GM23338 (cell line): ENCODE measurements at regions not wholly inside any gene's neighbourhood (a gene's known extent, or its start where the extent isn't known, plus 50 kb on each side); places are given as distances from the start of the nearest gene placed in this dataset.

Experiments used
- ATAC-seq: fragments of 200-7000 bp; cut with Tn5 transposase; 3 replicates; pipeline ENCODE4 v1.9.1; 2020
- DNase-seq: peaks from one replicate; pipeline ENCODE4 v3.0.0-alpha.2; 2015; ENCODE audit warnings: low spot score
- H2AFZ ChIP-seq: fragments of 200-600 bp; sonication (generic); 2 replicates; pipeline ENCODE4 v1.8.0; 2016; ENCODE audit warnings: antibody characterized with exemption, mild to moderate bottlenecking, moderate library complexity
- H3F3A ChIP-seq: fragments of 200-600 bp; sonication (generic); replicated peaks from 2 replicates; pipeline ENCODE4 v1.8.0; 2017; ENCODE audit warnings: antibody characterized with exemption, mixed run types, low read depth
- H3K27ac ChIP-seq: fragments of 200-600 bp; sonication (generic); 2 replicates; pipeline ENCODE4 v1.6.1; 2016; ENCODE audit warnings: low read depth
- H3K27me3 ChIP-seq: fragments of 200-600 bp; sonication (generic); 2 replicates; pipeline ENCODE4 v1.8.0; 2016; ENCODE audit warnings: mild to moderate bottlenecking, mixed run types, moderate library complexity; ENCODE audit not compliant: insufficient read depth
- H3K36me3 ChIP-seq: fragments of 200-600 bp; sonication (generic); 2 replicates; pipeline ENCODE4 v1.8.0; 2016; ENCODE audit warnings: mild to moderate bottlenecking; ENCODE audit not compliant: insufficient read depth
- H3K4me1 ChIP-seq: fragments of 200-600 bp; sonication (generic); 2 replicates; pipeline ENCODE4 v1.8.0; 2016; ENCODE audit warnings: mild to moderate bottlenecking, moderate library complexity; ENCODE audit not compliant: insufficient read depth
- H3K4me2 ChIP-seq: fragments of 200-600 bp; sonication (generic); 2 replicates; pipeline ENCODE4 v1.7.1; 2017; ENCODE audit warnings: mixed run types
- H3K4me3 ChIP-seq: fragments of 200-600 bp; sonication (generic); 2 replicates; pipeline ENCODE4 v1.6.1; 2016; ENCODE audit warnings: mixed run types
- H3K79me2 ChIP-seq: fragments of 200-600 bp; sonication (generic); replicated peaks from 2 replicates; pipeline ENCODE4 v1.8.0; 2017; ENCODE audit warnings: mild to moderate bottlenecking; ENCODE audit not compliant: insufficient read depth
- H3K9me2 ChIP-seq: fragments of 200-600 bp; sonication (generic); 2 replicates; pipeline ENCODE4 v1.8.0; 2017; ENCODE audit not compliant: insufficient read depth
- H4K20me1 ChIP-seq: fragments of 200-600 bp; sonication (generic); replicated peaks from 2 replicates; pipeline ENCODE4 v1.8.0; 2017; ENCODE audit warnings: mild to moderate bottlenecking; ENCODE audit not compliant: insufficient read depth
- H3K27ac Mint-ChIP-seq: 2 replicates; pipeline ENCODE4 v1.8.0; 2020; ENCODE audit warnings: inconsistent platforms, mild to moderate bottlenecking, moderate library complexity, mixed read lengths
- H3K27me3 Mint-ChIP-seq: 3 replicates; pipeline ENCODE4 v1.8.0; 2022; ENCODE audit warnings: low read depth, mild to moderate bottlenecking, moderate library complexity, mixed read lengths, inconsistent platforms; ENCODE audit not compliant: insufficient read depth, poor library complexity
- H3K36me3 Mint-ChIP-seq: 3 replicates; pipeline ENCODE4 v1.8.0; 2021; ENCODE audit warnings: low read depth, mild to moderate bottlenecking, inconsistent platforms, moderate library complexity, mixed read lengths
- H3K4me1 Mint-ChIP-seq: 3 replicates; pipeline ENCODE4 v1.8.0; 2020; ENCODE audit warnings: mild to moderate bottlenecking, inconsistent platforms, mixed read lengths
- H3K4me3 Mint-ChIP-seq: 3 replicates; pipeline ENCODE4 v1.8.0; 2021; ENCODE audit warnings: moderate library complexity, mild to moderate bottlenecking, inconsistent platforms, mixed read lengths
- H3K9me3 Mint-ChIP-seq: 3 replicates; pipeline ENCODE4 v1.8.0; 2020; ENCODE audit warnings: moderate library complexity, mild to moderate bottlenecking, inconsistent platforms, mixed read lengths
- CREB1 ChIP-seq: fragments of 250-450 bp; sonication (Bioruptor Pico); IDR thresholded peaks from 2 replicates; pipeline ENCODE4 v1.5.0; 2020; ENCODE audit warnings: low read depth, mild to moderate bottlenecking, moderate library complexity
- ETS1 ChIP-seq: IDR thresholded peaks from 2 replicates; pipeline ENCODE4 v1.6.1; 2016; ENCODE audit warnings: antibody characterized with exemption
- EZH2 ChIP-seq: fragments of 200-600 bp; sonication (generic); IDR thresholded peaks from one replicate; pipeline ENCODE4 v1.8.0; 2017; ENCODE audit warnings: antibody characterized with exemption, mild to moderate bottlenecking, low read depth; ENCODE audit not compliant: unreplicated experiment
- NANOG ChIP-seq: IDR thresholded peaks from 2 replicates; pipeline ENCODE4 v1.6.1; 2016; ENCODE audit warnings: antibody characterized with exemption, borderline replicate concordance
- POLR2AphosphoS5 ChIP-seq: IDR thresholded peaks from 2 replicates; pipeline ENCODE4 v1.6.1; 2016; ENCODE audit warnings: antibody characterized with exemption, low read depth
- STAT1 ChIP-seq: IDR thresholded peaks from one replicate; pipeline ENCODE4 v1.6.1; 2016; ENCODE audit warnings: antibody characterized with exemption; ENCODE audit not compliant: unreplicated experiment
- ZNF114 ChIP-seq: fragments of 250-450 bp; sonication (Bioruptor Pico); IDR thresholded peaks from 2 replicates; pipeline ENCODE4 v1.5.0; 2020; ENCODE audit warnings: mild to moderate bottlenecking, moderate library complexity
- ZNF331 ChIP-seq: fragments of 250-450 bp; sonication (Bioruptor Pico); IDR thresholded peaks from 2 replicates; pipeline ENCODE4 v1.5.0; 2020; ENCODE audit warnings: low read depth, mild to moderate bottlenecking, moderate library complexity
- TF ChIP-seq, protein P1 (sequence below): fragments of 250-450 bp; sonication (Bioruptor Pico); IDR thresholded peaks from 2 replicates; pipeline ENCODE4 v1.5.0; 2020; ENCODE audit warnings: mild to moderate bottlenecking, moderate library complexity
- TF ChIP-seq, protein P2 (sequence below), 2 experiments: fragments of 200-600 bp in 1 of 2; sonication (generic) in 1 of 2; conservative IDR thresholded peaks; 2 replicates each; pipeline versions ENCODE4 v1.5.1 to v1.6.1; 2016 to 2017; ENCODE audit warnings: antibody characterized with exemption in 2 of 2, low read depth in 2 of 2, mild to moderate bottlenecking in 2 of 2, moderate library complexity in 1 of 2

- TF ChIP-seq EZH2: no peak
- TF ChIP-seq POLR2AphosphoS5: no peak
- TF ChIP-seq, protein P1, sequence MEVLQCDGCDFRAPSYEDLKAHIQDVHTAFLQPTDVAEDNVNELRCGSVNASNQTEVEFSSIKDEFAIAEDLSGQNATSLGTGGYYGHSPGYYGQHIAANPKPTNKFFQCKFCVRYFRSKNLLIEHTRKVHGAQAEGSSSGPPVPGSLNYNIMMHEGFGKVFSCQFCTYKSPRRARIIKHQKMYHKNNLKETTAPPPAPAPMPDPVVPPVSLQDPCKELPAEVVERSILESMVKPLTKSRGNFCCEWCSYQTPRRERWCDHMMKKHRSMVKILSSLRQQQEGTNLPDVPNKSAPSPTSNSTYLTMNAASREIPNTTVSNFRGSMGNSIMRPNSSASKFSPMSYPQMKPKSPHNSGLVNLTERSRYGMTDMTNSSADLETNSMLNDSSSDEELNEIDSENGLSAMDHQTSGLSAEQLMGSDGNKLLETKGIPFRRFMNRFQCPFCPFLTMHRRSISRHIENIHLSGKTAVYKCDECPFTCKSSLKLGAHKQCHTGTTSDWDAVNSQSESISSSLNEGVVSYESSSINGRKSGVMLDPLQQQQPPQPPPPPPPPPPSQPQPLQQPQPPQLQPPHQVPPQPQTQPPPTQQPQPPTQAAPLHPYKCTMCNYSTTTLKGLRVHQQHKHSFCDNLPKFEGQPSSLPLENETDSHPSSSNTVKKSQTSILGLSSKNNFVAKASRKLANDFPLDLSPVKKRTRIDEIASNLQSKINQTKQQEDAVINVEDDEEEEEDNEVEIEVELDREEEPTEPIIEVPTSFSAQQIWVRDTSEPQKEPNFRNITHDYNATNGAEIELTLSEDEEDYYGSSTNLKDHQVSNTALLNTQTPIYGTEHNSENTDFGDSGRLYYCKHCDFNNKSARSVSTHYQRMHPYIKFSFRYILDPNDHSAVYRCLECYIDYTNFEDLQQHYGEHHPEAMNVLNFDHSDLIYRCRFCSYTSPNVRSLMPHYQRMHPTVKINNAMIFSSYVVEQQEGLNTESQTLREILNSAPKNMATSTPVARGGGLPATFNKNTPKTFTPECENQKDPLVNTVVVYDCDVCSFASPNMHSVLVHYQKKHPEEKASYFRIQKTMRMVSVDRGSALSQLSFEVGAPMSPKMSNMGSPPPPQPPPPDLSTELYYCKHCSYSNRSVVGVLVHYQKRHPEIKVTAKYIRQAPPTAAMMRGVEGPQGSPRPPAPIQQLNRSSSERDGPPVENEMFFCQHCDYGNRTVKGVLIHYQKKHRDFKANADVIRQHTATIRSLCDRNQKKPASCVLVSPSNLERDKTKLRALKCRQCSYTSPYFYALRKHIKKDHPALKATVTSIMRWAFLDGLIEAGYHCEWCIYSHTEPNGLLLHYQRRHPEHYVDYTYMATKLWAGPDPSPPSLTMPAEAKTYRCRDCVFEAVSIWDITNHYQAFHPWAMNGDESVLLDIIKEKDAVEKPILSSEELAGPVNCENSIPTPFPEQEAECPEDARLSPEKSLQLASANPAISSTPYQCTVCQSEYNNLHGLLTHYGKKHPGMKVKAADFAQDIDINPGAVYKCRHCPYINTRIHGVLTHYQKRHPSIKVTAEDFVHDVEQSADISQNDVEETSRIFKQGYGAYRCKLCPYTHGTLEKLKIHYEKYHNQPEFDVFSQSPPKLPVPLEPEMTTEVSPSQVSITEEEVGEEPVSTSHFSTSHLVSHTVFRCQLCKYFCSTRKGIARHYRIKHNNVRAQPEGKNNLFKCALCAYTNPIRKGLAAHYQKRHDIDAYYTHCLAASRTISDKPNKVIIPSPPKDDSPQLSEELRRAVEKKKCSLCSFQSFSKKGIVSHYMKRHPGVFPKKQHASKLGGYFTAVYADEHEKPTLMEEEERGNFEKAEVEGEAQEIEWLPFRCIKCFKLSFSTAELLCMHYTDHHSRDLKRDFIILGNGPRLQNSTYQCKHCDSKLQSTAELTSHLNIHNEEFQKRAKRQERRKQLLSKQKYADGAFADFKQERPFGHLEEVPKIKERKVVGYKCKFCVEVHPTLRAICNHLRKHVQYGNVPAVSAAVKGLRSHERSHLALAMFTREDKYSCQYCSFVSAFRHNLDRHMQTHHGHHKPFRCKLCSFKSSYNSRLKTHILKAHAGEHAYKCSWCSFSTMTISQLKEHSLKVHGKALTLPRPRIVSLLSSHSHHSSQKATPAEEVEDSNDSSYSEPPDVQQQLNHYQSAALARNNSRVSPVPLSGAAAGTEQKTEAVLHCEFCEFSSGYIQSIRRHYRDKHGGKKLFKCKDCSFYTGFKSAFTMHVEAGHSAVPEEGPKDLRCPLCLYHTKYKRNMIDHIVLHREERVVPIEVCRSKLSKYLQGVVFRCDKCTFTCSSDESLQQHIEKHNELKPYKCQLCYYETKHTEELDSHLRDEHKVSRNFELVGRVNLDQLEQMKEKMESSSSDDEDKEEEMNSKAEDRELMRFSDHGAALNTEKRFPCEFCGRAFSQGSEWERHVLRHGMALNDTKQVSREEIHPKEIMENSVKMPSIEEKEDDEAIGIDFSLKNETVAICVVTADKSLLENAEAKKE (CRISPR knock-in tag): no peak
- TF ChIP-seq ZNF114: no peak
- TF ChIP-seq ETS1: no peak
Observed at GRCh38 chr6:33954453-33954852, 150.7 kb upstream of the MLN start (continued).

- DNase-seq (no peak), ATAC-seq (no peak)
- Histone ChIP-seq H3K9me2 (no peaks in the 10 kb centered on the region), H3K27me3 (no peaks in the 10 kb centered on the region), H4K20me1 (no peaks in the 10 kb centered on the region), H3K4me3 (no peak overlapping the region), H3K27ac (no peak overlapping the region), H3K36me3 (no peaks in the 10 kb centered on the region), H2AFZ (no peak overlapping the region), H3K4me1 (peaks cover 14% of the 10 kb centered on the region), H3K4me2 (no peak overlapping the region), H3K79me2 (no peaks in the 10 kb centered on the region), H3F3A (no peaks in the 10 kb centered on the region)
- Mint-ChIP-seq H3K9me3 (no peaks in the 10 kb centered on the region), H3K4me1 (peaks cover 37% of the 10 kb centered on the region), H3K27ac (no peak overlapping the region), H3K27me3 (peaks cover 30% of the 10 kb centered on the region), H3K36me3 (no peaks in the 10 kb centered on the region), H3K4me3 (no peak overlapping the region)
- TF ChIP-seq EZH2: no peak
- TF ChIP-seq CREB1 (CRISPR knock-in tag): no peak
- TF ChIP-seq, protein P2, sequence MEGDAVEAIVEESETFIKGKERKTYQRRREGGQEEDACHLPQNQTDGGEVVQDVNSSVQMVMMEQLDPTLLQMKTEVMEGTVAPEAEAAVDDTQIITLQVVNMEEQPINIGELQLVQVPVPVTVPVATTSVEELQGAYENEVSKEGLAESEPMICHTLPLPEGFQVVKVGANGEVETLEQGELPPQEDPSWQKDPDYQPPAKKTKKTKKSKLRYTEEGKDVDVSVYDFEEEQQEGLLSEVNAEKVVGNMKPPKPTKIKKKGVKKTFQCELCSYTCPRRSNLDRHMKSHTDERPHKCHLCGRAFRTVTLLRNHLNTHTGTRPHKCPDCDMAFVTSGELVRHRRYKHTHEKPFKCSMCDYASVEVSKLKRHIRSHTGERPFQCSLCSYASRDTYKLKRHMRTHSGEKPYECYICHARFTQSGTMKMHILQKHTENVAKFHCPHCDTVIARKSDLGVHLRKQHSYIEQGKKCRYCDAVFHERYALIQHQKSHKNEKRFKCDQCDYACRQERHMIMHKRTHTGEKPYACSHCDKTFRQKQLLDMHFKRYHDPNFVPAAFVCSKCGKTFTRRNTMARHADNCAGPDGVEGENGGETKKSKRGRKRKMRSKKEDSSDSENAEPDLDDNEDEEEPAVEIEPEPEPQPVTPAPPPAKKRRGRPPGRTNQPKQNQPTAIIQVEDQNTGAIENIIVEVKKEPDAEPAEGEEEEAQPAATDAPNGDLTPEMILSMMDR (conservative IDR thresholded peaks at IDR 0.05; ENCODE audit: low read depth in 2 of 2): no peak
- no peak for TF ChIP-seq STAT1
- TF ChIP-seq ZNF331 (CRISPR knock-in tag): no peak
- TF ChIP-seq NANOG: no peak
Observed at GRCh38 chr6:33953171-33953570, 149.4 kb upstream of the MLN start.
